Cerebellar cortex (tissue), 1 donor: ENCODE measurements at regions not wholly inside any gene's neighbourhood (a gene's known extent, or its start where the extent isn't known, plus 50 kb on each side); places are given as distances from the start of the nearest gene placed in this dataset.
"Not testable (repeated sequence)": the region's sequence is repeated elsewhere in the genome, so short reads cannot be mapped to it uniquely, and the experiment has no call there.

Source experiments
- DNase-seq: peaks from one replicate; pipeline ENCODE4 v3.0.0-alpha.2; 2015; ENCODE audit warnings: low spot score

GRCh38 chr10:22079921-22080320 lies 76.4 kb upstream of the DNAJC1 start:
- DNase-seq = not testable (repeated sequence)

DNA sequence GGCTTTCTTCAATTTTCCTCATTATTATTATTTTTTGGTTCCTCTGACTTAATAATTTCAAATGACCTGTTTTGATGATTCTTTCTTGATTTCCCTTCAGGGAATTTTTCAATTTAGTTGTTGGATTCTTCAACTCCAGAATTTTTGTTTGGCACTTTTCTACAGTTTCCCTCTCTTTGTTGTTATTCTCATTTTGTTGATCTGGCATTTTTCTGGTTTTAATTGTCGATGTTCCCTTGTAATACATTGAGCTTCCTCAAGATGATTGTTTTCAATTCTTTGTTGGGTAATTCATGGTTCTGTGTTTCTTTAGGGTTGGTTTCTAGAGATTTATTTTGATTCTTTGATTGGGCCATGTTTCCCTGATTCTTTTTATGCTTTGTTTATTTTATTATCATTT lies 67.8 kb upstream of the DNAJC1 start:
- no peak for DNase-seq

GRCh38 chr10:22067091-22067490 lies 63.6 kb upstream of the DNAJC1 start:
- no peak for DNase-seq

GRCh38 chr10:22060984-22061383 lies 57.5 kb upstream of the DNAJC1 start:
- DNase-seq = not testable (repeated sequence)

DNA sequence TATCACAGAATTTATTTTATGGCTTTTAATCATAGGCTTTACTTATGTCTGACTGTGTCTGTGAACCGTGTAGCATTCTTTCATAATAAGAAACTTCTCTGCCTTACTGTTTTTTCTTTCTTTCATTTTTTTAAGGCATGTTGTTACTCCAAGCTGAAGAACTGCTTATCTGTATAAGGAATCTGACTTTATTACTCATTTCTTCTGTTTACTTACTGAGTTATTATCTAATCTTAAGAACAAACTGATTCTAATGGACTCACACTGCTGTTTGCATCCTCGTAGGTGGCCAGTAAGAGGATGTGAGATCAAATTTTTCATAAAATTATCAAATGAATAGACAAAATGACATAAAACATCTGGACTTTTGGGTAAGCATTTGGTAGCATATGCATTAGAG lies 54.7 kb upstream of the DNAJC1 start:
- no peak for DNase-seq

- DNase-seq = no peak
These were observed 51.4 kb upstream of the DNAJC1 start for GRCh38 chr10:22054961-22055360.
